HepG2 (cell line): ENCODE measurements at regions not wholly inside any gene's neighbourhood (a gene's known extent, or its start where the extent isn't known, plus 50 kb on each side); places are given as distances from the start of the nearest gene placed in this dataset.

Source experiments
- EZH2 ChIP-seq: conservative IDR thresholded peaks from 2 replicates; pipeline ENCODE4 v1.6.1; 2012; ENCODE audit warnings: mild to moderate bottlenecking, low read depth, low read length, moderate library complexity
- KMT2B ChIP-seq: IDR thresholded peaks from 2 replicates; pipeline ENCODE4 v1.6.1; 2016; ENCODE audit warnings: missing genetic modification reagents, missing compliant biosample characterization
- NBN ChIP-seq: fragments of 450-650 bp; conservative IDR thresholded peaks from 2 replicates; pipeline ENCODE4 v1.6.1; 2017
- RXRA ChIP-seq: sonication (generic); formaldehyde crosslinking; IDR thresholded peaks from 2 replicates; pipeline ENCODE4 v1.5.1; 2020; ENCODE audit warnings: missing genetic modification reagents
- SMAD9 ChIP-seq: sonication (generic); formaldehyde crosslinking; IDR thresholded peaks from 2 replicates; pipeline ENCODE4 v1.5.1; 2020; ENCODE audit warnings: mild to moderate bottlenecking, missing genetic modification reagents
- ZFP36L2 ChIP-seq: sonication (generic); formaldehyde crosslinking; IDR thresholded peaks from 2 replicates; pipeline ENCODE4 v1.4.0; 2020; ENCODE audit warnings: missing genetic modification reagents
- ZFYVE20 ChIP-seq: sonication (generic); formaldehyde crosslinking; IDR thresholded peaks from 2 replicates; pipeline ENCODE4 v1.8.0; 2023; ENCODE audit warnings: low read depth, mild to moderate bottlenecking, moderate library complexity, missing genetic modification reagents, borderline replicate concordance
- ZNF317 ChIP-seq: sonication (generic); formaldehyde crosslinking; IDR thresholded peaks from 2 replicates; pipeline ENCODE4 v1.5.0; 2020; ENCODE audit warnings: mild to moderate bottlenecking, missing genetic modification reagents
- TF ChIP-seq, protein P1 (sequence below): sonication (generic); formaldehyde crosslinking; IDR thresholded peaks from 2 replicates; pipeline ENCODE4 v1.5.0; 2020; ENCODE audit warnings: mild to moderate bottlenecking, low read depth, missing genetic modification reagents, borderline replicate concordance
- TF ChIP-seq, protein P2 (sequence below): sonication (generic); formaldehyde crosslinking; IDR thresholded peaks from 2 replicates; pipeline ENCODE4 v1.5.0; 2020; ENCODE audit warnings: mild to moderate bottlenecking, missing genetic modification reagents, moderate library complexity

DNA sequence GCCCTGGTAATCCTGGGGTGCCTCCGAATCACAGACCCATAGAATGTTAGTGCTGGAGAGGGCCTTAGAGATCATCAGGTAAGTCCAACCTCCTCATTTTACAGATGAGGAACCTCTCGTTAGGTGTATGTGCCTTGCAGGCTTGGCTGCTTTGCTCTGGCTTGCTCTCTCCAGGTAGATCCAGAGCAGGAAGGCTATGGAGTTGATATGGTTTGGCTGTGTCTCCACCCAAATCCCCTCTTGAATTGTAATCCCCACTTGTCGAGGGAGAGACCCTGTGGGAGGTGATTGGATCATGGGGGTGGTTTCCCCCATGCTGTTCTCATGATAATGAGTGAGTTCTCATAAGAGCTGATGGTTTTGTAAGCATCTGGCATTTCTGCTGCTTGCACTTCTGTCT, 186.0 kb upstream of the PLXNA2 start:
- TF ChIP-seq ZFYVE20 (CRISPR knock-in tag) (no peak), NBN (no peak), EZH2 (no peak), ZFP36L2 (no peak), SMAD9 (no peak), ZNF317 (CRISPR knock-in tag) (no peak), KMT2B (no peak), RXRA (CRISPR knock-in tag) (no peak)
- TF ChIP-seq, protein P1, sequence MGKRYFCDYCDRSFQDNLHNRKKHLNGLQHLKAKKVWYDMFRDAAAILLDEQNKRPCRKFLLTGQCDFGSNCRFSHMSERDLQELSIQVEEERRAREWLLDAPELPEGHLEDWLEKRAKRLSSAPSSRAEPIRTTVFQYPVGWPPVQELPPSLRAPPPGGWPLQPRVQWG (CRISPR knock-in tag) = no peak
- TF ChIP-seq, protein P2, sequence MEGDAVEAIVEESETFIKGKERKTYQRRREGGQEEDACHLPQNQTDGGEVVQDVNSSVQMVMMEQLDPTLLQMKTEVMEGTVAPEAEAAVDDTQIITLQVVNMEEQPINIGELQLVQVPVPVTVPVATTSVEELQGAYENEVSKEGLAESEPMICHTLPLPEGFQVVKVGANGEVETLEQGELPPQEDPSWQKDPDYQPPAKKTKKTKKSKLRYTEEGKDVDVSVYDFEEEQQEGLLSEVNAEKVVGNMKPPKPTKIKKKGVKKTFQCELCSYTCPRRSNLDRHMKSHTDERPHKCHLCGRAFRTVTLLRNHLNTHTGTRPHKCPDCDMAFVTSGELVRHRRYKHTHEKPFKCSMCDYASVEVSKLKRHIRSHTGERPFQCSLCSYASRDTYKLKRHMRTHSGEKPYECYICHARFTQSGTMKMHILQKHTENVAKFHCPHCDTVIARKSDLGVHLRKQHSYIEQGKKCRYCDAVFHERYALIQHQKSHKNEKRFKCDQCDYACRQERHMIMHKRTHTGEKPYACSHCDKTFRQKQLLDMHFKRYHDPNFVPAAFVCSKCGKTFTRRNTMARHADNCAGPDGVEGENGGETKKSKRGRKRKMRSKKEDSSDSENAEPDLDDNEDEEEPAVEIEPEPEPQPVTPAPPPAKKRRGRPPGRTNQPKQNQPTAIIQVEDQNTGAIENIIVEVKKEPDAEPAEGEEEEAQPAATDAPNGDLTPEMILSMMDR (CRISPR knock-in tag) = no peak
